ENCODE measurements at regions not wholly inside any gene's neighbourhood (a gene's known extent, or its start where the extent isn't known, plus 50 kb on each side); places are given as distances from the start of the nearest gene placed in this dataset.

DNA sequence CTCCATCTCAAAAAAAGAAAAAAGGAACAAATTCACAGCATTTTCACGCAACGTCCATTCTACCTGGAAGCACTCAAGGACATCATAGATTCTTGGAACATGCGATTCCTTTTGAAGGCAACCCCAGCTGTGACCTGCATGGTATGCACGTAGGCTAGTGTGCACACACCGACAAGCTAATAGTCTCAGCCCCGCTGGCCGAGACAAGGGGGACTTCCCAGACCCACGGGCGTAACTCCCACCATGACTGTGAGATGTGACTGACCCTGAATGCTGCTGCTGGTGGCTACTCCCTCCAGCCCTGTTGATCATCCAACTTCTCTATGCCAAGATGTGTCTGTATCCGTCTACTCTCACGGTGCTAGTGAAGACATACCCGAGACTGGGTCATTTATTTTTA lies 78.3 kb downstream of the CRLF2 start:
- Histone ChIP-seq H2BK15ac (ENCODE audit: low read depth, low read length) (no peak overlapping the region), H3K56ac (ENCODE audit: extremely low read depth, insufficient read depth, low read length) (no peak overlapping the region), H2BK20ac (ENCODE audit: low read depth, low read length) (no peak overlapping the region), H4K5ac (ENCODE audit: low read depth, low read length) (no peak overlapping the region), H3K23ac (ENCODE audit: low read depth, low read length) (no peak overlapping the region), H2AK5ac (ENCODE audit: low read depth, low read length) (no peak overlapping the region), H3K79me1 (ENCODE audit: low read depth in 1 of 2, low read length in 2 of 2) (no peaks in the 10 kb centered on the region), H3K9ac (ENCODE audit: low read depth, low read length) (no peak overlapping the region), H3K4me3 (ENCODE audit: insufficient read depth, low read depth, low read length) (no peak overlapping the region), H3K4me2 (ENCODE audit: low read depth, low read length) (no peak overlapping the region), H3K27me3 (ENCODE audit: control insufficient read depth, insufficient read depth, low read length) (no peaks in the 10 kb centered on the region), H3K18ac (ENCODE audit: low read depth, low read length) (no peak overlapping the region), H4K91ac (ENCODE audit: insufficient read depth, low read depth, low read length) (no peak overlapping the region), H3K14ac (replicated peaks; ENCODE audit: low read depth, low read length) (no peak overlapping the region), H3K36me3 (ENCODE audit: control insufficient read depth, insufficient read depth, low read length) (no peaks in the 10 kb centered on the region), H2AK9ac (replicated peaks; ENCODE audit: low read depth, low read length, poor library complexity) (no peak overlapping the region), H3K9me3 (ENCODE audit: control insufficient read depth, insufficient read depth, low read length) (peaks cover 31% of the 10 kb centered on the region), H2BK120ac (ENCODE audit: low read depth, low read length) (no peak overlapping the region), H3K9me1 (ENCODE audit: insufficient read depth, low read length) (no peaks in the 10 kb centered on the region), H3K27ac (ENCODE audit: insufficient read depth, low read length) (no peak overlapping the region), H2BK5ac (ENCODE audit: low read depth, low read length, poor library complexity, severe bottlenecking) (no peak overlapping the region), H3K4me1 (ENCODE audit: control insufficient read depth, insufficient read depth, low read length) (no peaks in the 10 kb centered on the region), H4K20me1 (ENCODE audit: insufficient read depth, low read length) (no peaks in the 10 kb centered on the region), H3K4ac (ENCODE audit: low read depth, low read length) (no peak overlapping the region), H2AFZ (replicated peaks; ENCODE audit: low read length, poor library complexity) (no peak overlapping the region), H4K8ac (ENCODE audit: low read depth in 2 of 2, low read length in 2 of 2) (no peak overlapping the region)
- in situ Hi-C loops (cut with MboI; ENCODE audit: low sequenced_read_pairs): no loop called here
- ChIA-PET POLR2A (ENCODE audit: unreplicated experiment) (no interaction called here), CTCF (no interaction called here)
- DNase-seq: no peak
- no peak for TF ChIP-seq SMC3 (IDR thresholded peaks at IDR 0.05; ENCODE audit: low read depth, low read length)
- no peak for TF ChIP-seq RCOR1 (IDR thresholded peaks at IDR 0.05; ENCODE audit: insufficient replicate concordance, low read length)
- no peak for TF ChIP-seq RFX5 (IDR thresholded peaks at IDR 0.05; ENCODE audit: low read depth, low read length)
- no peak for TF ChIP-seq CHD1 (IDR thresholded peaks at IDR 0.05; ENCODE audit: low read depth, low read length)
- TF ChIP-seq, protein P1, sequence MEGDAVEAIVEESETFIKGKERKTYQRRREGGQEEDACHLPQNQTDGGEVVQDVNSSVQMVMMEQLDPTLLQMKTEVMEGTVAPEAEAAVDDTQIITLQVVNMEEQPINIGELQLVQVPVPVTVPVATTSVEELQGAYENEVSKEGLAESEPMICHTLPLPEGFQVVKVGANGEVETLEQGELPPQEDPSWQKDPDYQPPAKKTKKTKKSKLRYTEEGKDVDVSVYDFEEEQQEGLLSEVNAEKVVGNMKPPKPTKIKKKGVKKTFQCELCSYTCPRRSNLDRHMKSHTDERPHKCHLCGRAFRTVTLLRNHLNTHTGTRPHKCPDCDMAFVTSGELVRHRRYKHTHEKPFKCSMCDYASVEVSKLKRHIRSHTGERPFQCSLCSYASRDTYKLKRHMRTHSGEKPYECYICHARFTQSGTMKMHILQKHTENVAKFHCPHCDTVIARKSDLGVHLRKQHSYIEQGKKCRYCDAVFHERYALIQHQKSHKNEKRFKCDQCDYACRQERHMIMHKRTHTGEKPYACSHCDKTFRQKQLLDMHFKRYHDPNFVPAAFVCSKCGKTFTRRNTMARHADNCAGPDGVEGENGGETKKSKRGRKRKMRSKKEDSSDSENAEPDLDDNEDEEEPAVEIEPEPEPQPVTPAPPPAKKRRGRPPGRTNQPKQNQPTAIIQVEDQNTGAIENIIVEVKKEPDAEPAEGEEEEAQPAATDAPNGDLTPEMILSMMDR (conservative IDR thresholded peaks at IDR 0.05; ENCODE audit: low read depth, low read length): no peak
- no peak for TF ChIP-seq MAZ (IDR thresholded peaks at IDR 0.05; ENCODE audit: borderline replicate concordance, low read depth, low read length)
- no peak for TF ChIP-seq NFE2L2 (IDR thresholded peaks at IDR 0.05; ENCODE audit: low read depth, low read length)
- no peak for TF ChIP-seq CEBPB (IDR thresholded peaks at IDR 0.05; ENCODE audit: low read depth, low read length)
- no peak for TF ChIP-seq RAD21 (IDR thresholded peaks at IDR 0.05; ENCODE audit: low read length)
- TF ChIP-seq ELK1 (IDR thresholded peaks at IDR 0.05; ENCODE audit: borderline replicate concordance, low read depth, low read length): no peak
- no peak for TF ChIP-seq MAFK (IDR thresholded peaks at IDR 0.05; ENCODE audit: low read depth, low read length)
- no peak for TF ChIP-seq FOS (IDR thresholded peaks at IDR 0.05; ENCODE audit: low read depth, low read length)
- TF ChIP-seq POLR2A (IDR thresholded peaks at IDR 0.05; ENCODE audit: low read depth, low read length): no peak
- no peak for TF ChIP-seq MXI1 (IDR thresholded peaks at IDR 0.05; ENCODE audit: borderline replicate concordance, low read depth, low read length)
- TF ChIP-seq USF2 (IDR thresholded peaks at IDR 0.05; ENCODE audit: low read depth, low read length): no peak
- TF ChIP-seq BHLHE40 (IDR thresholded peaks at IDR 0.05; ENCODE audit: low read depth, low read length): no peak
- WGBS, 2 experiments (ENCODE audit: extremely low coverage in 2 of 2, insufficient read length in 1 of 2): 60% methylated on average over 2 of the region's 12 CpGs; no CpG with 5 or more reads in 1 of the 2 experiments
- intact Hi-C loops (cut with micrococcal nuclease): no loop called here
- no peak for ATAC-seq (ENCODE audit: low read depth)
- dilution Hi-C loops (cut with HindIII; ENCODE audit: low sequenced_read_pairs, unreplicated experiment): no loop called here
- BruUV-seq (replicated peaks): no TSS peak
